Neural progenitor cell (in vitro differentiated cells): ENCODE measurements at regions not wholly inside any gene's neighbourhood (a gene's known extent, or its start where the extent isn't known, plus 50 kb on each side); places are given as distances from the start of the nearest gene placed in this dataset.

Experiments
- DNase-seq: peaks from one replicate; pipeline ENCODE4 v3.0.0-alpha.2; 2016; ENCODE audit warnings: low spot score
- H2AFZ ChIP-seq: fragments of 200-600 bp; sonication (generic); replicated peaks from 2 replicates; pipeline ENCODE4 v1.6.1; 2016; ENCODE audit warnings: antibody characterized with exemption
- H3F3A ChIP-seq: fragments of 200-600 bp; sonication (generic); 2 replicates; pipeline ENCODE4 v1.6.1; 2016; ENCODE audit warnings: antibody characterized with exemption, low read depth
- H3K27ac ChIP-seq: fragments of 200-600 bp; sonication (generic); 2 replicates; pipeline ENCODE4 v1.5.1; 2016; ENCODE audit warnings: mild to moderate bottlenecking
- H3K27me3 ChIP-seq: fragments of 200-600 bp; sonication (generic); 2 replicates; pipeline ENCODE4 v1.6.1; 2016; ENCODE audit warnings: mild to moderate bottlenecking, moderate library complexity
- H3K36me3 ChIP-seq: fragments of 200-600 bp; sonication (generic); 2 replicates; pipeline ENCODE4 v1.5.1; 2016
- H3K4me1 ChIP-seq: fragments of 200-600 bp; sonication (generic); 2 replicates; pipeline ENCODE4 v1.6.1; 2016; ENCODE audit warnings: mixed run types
- H3K4me2 ChIP-seq: fragments of 200-600 bp; sonication (generic); 2 replicates; pipeline ENCODE4 v1.6.1; 2016
- H3K4me3 ChIP-seq: fragments of 200-600 bp; sonication (generic); 2 replicates; pipeline ENCODE4 v1.5.1; 2016
- H3K79me2 ChIP-seq: fragments of 200-600 bp; sonication (generic); 2 replicates; pipeline ENCODE4 v1.6.1; 2016; ENCODE audit warnings: low read depth
- H3K9ac ChIP-seq: fragments of 200-600 bp; sonication (generic); 2 replicates; pipeline ENCODE4 v1.6.1; 2016
- H3K9me3 ChIP-seq: fragments of 200-600 bp; sonication (generic); 2 replicates; pipeline ENCODE4 v1.5.1; 2016; ENCODE audit warnings: low read depth
- H4K20me1 ChIP-seq: fragments of 200-600 bp; sonication (generic); 2 replicates; pipeline ENCODE4 v1.6.1; 2016; ENCODE audit warnings: low read depth
- H3K27ac Mint-ChIP-seq: 3 replicates; pipeline ENCODE4 v1.8.0; 2021; ENCODE audit warnings: mixed read lengths
- H3K27me3 Mint-ChIP-seq: 2 replicates; pipeline ENCODE4 v1.8.0; 2022; ENCODE audit warnings: low read depth, mild to moderate bottlenecking, inconsistent platforms, moderate library complexity, mixed read lengths; ENCODE audit not compliant: insufficient read depth
- H3K36me3 Mint-ChIP-seq: 3 replicates; pipeline ENCODE4 v1.8.0; 2021; ENCODE audit warnings: mixed read lengths
- H3K4me1 Mint-ChIP-seq: 3 replicates; pipeline ENCODE4 v1.8.0; 2021; ENCODE audit warnings: mixed read lengths
- H3K4me3 Mint-ChIP-seq: 3 replicates; pipeline ENCODE4 v1.8.0; 2021; ENCODE audit warnings: mild to moderate bottlenecking, moderate library complexity, mixed read lengths
- H3K9me3 Mint-ChIP-seq: 3 replicates; pipeline ENCODE4 v1.8.0; 2020; ENCODE audit warnings: mixed read lengths
- CTCF ChIP-seq: fragments of 200-600 bp; sonication (generic); IDR thresholded peaks from 2 replicates; pipeline ENCODE4 v1.5.1; 2017; ENCODE audit warnings: antibody characterized with exemption, mild to moderate bottlenecking
- EZH2 ChIP-seq: fragments of 200-600 bp; sonication (generic); IDR thresholded peaks from 2 replicates; pipeline ENCODE4 v1.6.1; 2017; ENCODE audit warnings: antibody characterized with exemption, mild to moderate bottlenecking, moderate library complexity
- EZH2phosphoT487 ChIP-seq: fragments of 200-600 bp; sonication (generic); IDR thresholded peaks from 2 replicates; pipeline ENCODE4 v1.6.1; 2017; ENCODE audit warnings: antibody characterized with exemption

- Histone ChIP-seq H3K79me2 (no peaks in the 10 kb centered on the region), H2AFZ (no peak overlapping the region), H3F3A (peaks cover 21% of the 10 kb centered on the region), H3K4me2 (no peak overlapping the region), H3K4me1 (peaks cover 23% of the 10 kb centered on the region), H3K27ac (no peak overlapping the region), H3K27me3 (peaks cover 5% of the 10 kb centered on the region), H3K9ac (no peak overlapping the region), H3K4me3 (no peak overlapping the region), H4K20me1 (peaks cover 16% of the 10 kb centered on the region), H3K36me3 (no peaks in the 10 kb centered on the region), H3K9me3 (no peaks in the 10 kb centered on the region)
- no peak for DNase-seq
- TF ChIP-seq EZH2phosphoT487 (no peak), EZH2 (no peak), CTCF (no peak)
- H3K36me3 Mint-ChIP-seq = no peaks in the 10 kb centered on the region
- H3K4me1 Mint-ChIP-seq = peaks cover 24% of the 10 kb centered on the region
- H3K4me3 Mint-ChIP-seq = no peak overlapping the region
- no peaks in the 10 kb centered on the region for H3K9me3 Mint-ChIP-seq
- H3K27ac Mint-ChIP-seq = no peak overlapping the region
- H3K27me3 Mint-ChIP-seq = peaks cover 8% of the 10 kb centered on the region
Measured at GRCh38 chr20:40499391-40499790, 189.6 kb downstream of the MAFB start.

GRCh38 chr20:40497899-40498691 lies 190.9 kb downstream of the MAFB start:
- H3K4me3 Mint-ChIP-seq = no peak overlapping the region
- no peaks in the 10 kb centered on the region for H3K9me3 Mint-ChIP-seq
- no peak overlapping the region for H3K27ac Mint-ChIP-seq

GRCh38 chr20:40495956-40496355 lies 193.1 kb downstream of the MAFB start:
- Mint-ChIP-seq H3K27me3 (peaks cover 5% of the 10 kb centered on the region), H3K27ac (no peak overlapping the region), H3K4me3 (no peak overlapping the region), H3K36me3 (no peaks in the 10 kb centered on the region), H3K9me3 (no peaks in the 10 kb centered on the region), H3K4me1 (peaks cover 3% of the 10 kb centered on the region)
- no peaks in the 10 kb centered on the region for H3K9me3 ChIP-seq
- H3K27ac ChIP-seq = no peak overlapping the region
- H3K36me3 ChIP-seq = no peaks in the 10 kb centered on the region
- no peak overlapping the region for H2AFZ ChIP-seq
- no peaks in the 10 kb centered on the region for H3F3A ChIP-seq
- no peak overlapping the region for H3K9ac ChIP-seq
- peaks cover 4% of the 10 kb centered on the region for H3K27me3 ChIP-seq
- no peaks in the 10 kb centered on the region for H3K79me2 ChIP-seq
- H3K4me2 ChIP-seq = no peak overlapping the region
- no peak for TF ChIP-seq CTCF
- TF ChIP-seq EZH2phosphoT487 = no peak
- no peak for TF ChIP-seq EZH2
- no peaks in the 10 kb centered on the region for H3K4me1 ChIP-seq
- H4K20me1 ChIP-seq = no peaks in the 10 kb centered on the region
- no peak for DNase-seq
- no peak overlapping the region for H3K4me3 ChIP-seq

More at GRCh38 chr20:40497899-40498691, 190.9 kb downstream of the MAFB start:
- Histone ChIP-seq H3K4me3 (no peak overlapping the region), H3K27me3 (peaks cover 5% of the 10 kb centered on the region), H3K4me2 (no peak overlapping the region), H3K79me2 (no peaks in the 10 kb centered on the region), H3K4me1 (peaks cover 10% of the 10 kb centered on the region), H3F3A (peaks cover 10% of the 10 kb centered on the region), H3K27ac (no peak overlapping the region), H3K36me3 (no peaks in the 10 kb centered on the region), H2AFZ (no peak overlapping the region), H3K9me3 (no peaks in the 10 kb centered on the region), H4K20me1 (peaks cover 13% of the 10 kb centered on the region), H3K9ac (no peak overlapping the region)
- peaks cover 16% of the 10 kb centered on the region for H3K4me1 Mint-ChIP-seq
- peaks cover 9% of the 10 kb centered on the region for H3K27me3 Mint-ChIP-seq
- no peak for DNase-seq
- TF ChIP-seq EZH2 (no peak), EZH2phosphoT487 (no peak), CTCF (no peak)
- H3K36me3 Mint-ChIP-seq = no peaks in the 10 kb centered on the region
